SK-N-MC (cell line): ENCODE measurements at regions not wholly inside any gene's neighbourhood (a gene's known extent, or its start where the extent isn't known, plus 50 kb on each side); places are given as distances from the start of the nearest gene placed in this dataset.

Experiments used
- EZH2 ChIP-seq: fragments of 200-600 bp; sonication (generic); IDR thresholded peaks from one replicate; pipeline ENCODE4 v1.6.1; 2017; ENCODE audit warnings: antibody characterized with exemption
- POLR2AphosphoS5 ChIP-seq: IDR thresholded peaks from 2 replicates; pipeline ENCODE4 v1.6.1; 2012; ENCODE audit warnings: mild to moderate bottlenecking, low read depth, low read length, borderline replicate concordance

- TF ChIP-seq EZH2 (no peak), POLR2AphosphoS5 (no peak)
Observed at GRCh38 chr20:51327251-51327841, 215.2 kb downstream of the NFATC2 start.
